UCSD-AML1 (cell line): ENCODE measurements at regions not wholly inside any gene's neighbourhood (a gene's known extent, or its start where the extent isn't known, plus 50 kb on each side); places are given as distances from the start of the nearest gene placed in this dataset.
"Not testable (repeated sequence)": the region's sequence is repeated elsewhere in the genome, so short reads cannot be mapped to it uniquely, and the experiment has no call there.

ENCODE experiments used
- DNase-seq: peaks from one replicate; lab custom pipeline; 2025; ENCODE audit not compliant: unreplicated experiment; lab: John Stamatoyannopoulos, UW

DNA sequence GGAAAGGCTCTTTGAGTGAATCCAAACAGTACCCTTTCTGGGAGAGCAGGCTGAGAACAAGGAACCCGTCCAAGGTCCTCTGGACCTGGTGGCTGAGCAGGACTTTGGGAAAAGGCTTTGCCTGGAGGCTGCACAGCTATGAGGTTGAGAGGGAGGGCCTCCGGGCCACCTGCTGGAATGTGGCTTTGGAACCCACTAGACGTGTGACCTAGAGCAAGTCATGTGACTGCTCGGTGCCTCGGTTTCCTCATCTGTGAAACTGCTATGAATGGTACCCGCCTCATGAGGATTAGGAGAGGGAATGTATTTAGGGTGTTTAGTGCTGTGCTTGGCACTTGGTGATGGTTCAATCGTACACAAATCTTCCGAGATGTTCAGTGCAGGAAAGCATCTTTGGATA lies 50.4 kb downstream of the HAPSTR1 start:
- no peak for DNase-seq

DNA sequence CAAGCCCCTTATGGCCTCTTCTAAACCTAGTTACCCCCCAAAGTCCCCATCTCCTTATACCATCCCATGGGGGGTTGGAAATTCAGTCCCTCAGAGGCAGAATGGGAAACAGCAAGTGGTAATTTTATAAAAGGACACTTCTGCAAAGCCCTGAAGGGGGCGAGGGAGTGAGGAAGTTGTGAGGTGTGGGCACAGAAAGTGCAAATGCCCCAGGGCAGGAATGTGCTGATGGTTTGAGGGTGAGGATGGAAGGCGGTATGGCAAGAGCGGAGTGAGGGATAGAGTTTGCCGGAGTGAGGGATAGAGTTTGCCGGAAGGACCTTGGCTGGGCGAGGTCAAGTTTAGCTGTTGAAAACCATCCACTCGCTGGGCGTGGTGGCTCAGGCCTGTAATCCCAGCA lies 52.7 kb downstream of the HAPSTR1 start:
- DNase-seq = no peak

- DNase-seq = no peak
Observed at GRCh38 chr16:9148374-9149015, 57.1 kb downstream of the HAPSTR1 start.

GRCh38 chr16:9151074-9151473 lies 59.6 kb downstream of the HAPSTR1 start:
- no peak for DNase-seq

GRCh38 chr16:9151597-9151996 lies 60.2 kb downstream of the HAPSTR1 start:
- no peak for DNase-seq

DNA sequence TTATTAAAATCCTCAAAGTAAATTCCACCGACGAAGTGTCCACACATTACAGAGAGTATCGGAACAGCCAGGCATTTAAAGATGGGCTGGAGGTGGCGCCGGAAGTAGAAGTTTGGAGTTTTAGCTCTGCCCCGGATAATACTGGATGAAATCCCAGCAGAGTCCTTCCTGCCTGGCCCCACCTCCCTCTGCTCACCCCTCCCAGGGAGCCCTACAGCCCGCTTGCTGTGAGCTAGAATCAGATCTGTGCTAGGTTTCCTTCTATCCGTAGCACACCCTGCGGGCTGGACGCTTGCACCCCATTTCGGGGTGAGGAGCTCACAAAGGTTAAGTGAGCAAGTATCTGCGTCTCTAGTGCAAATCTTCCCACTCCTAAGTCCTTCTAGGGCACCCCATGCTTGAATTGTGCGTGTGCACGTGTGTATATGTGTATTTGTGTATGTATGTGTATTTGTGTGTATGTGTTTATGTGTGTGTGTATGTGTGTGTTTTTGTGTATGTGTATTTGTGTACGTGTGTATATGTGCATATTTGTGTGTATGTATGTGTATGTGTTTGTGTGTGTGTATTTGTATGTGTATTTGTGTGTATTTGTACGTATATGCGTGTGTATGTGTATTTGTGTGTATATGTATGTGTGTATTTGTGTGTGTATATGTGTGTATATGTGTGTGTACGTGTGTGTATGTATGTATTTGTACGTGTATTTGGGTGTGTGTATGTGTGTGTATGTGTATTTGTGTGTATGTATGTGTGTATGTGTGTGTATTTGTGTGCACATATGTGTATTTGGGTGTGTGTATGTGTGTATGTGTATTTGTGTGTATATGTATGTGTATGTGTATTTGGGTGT lies 61.4 kb downstream of the HAPSTR1 start:
- no peak for DNase-seq

GRCh38 chr16:9153502-9153864 lies 62.0 kb downstream of the HAPSTR1 start:
- no peak for DNase-seq

DNA sequence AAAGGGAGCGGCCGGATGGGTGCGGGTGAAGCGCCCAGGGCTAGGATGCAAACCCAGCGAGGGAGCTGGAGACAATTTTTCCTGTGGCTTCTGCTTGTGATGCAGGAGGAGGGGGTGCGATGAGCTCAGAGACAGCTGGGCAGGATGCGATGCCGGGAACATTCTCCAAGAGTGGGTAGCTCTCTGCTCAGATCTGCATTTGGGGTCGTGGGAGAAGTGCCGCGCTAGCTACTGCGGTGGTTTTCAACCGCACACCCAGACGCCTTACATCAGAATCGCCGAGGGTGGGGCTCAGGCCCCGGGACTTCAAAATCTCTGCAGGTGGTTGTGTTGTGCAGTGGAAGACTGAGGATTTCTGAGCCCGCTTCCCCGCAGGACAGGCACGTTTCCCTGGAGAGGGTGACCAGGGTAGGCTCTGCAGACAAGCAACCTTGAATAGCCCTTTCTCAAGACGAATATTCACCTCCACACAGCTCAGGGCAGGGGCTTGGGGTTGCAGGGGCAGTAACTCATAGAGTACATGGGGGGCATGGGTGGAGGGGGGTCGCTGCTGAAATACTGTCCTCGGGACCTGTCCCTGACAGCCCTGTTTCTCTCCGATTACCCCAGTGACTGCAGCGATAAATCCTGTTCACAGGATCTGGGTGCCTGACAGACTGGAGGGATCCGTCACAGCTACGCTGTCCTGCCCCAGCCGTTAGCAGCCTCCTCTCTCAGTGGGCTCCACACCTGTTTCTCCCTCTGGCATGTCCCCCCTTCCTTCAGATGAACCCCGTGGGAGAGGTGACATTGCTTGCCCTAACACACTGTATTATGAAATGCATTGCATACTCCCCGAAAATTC lies 63.3 kb downstream of the HAPSTR1 start:
- no peak for DNase-seq

DNA sequence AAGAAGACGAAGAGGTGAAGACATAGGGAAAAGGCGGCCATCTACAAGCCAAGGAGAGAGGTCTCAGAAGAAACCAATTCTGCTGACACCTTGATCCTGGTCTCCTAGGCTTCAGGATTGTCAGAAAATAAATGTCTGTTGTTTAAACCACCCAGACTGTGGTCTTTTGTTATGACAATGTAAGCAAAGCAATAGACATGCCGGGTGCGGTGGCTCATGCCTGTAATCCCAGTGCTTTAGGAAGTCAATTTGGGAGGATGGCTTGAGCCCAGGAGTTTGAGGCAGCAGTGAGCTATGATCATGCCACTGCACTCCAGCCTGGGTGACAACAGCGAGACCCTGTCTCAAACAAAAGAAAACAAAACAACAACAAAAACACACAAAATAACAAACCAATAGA lies 64.4 kb downstream of the HAPSTR1 start:
- no peak for DNase-seq

DNA sequence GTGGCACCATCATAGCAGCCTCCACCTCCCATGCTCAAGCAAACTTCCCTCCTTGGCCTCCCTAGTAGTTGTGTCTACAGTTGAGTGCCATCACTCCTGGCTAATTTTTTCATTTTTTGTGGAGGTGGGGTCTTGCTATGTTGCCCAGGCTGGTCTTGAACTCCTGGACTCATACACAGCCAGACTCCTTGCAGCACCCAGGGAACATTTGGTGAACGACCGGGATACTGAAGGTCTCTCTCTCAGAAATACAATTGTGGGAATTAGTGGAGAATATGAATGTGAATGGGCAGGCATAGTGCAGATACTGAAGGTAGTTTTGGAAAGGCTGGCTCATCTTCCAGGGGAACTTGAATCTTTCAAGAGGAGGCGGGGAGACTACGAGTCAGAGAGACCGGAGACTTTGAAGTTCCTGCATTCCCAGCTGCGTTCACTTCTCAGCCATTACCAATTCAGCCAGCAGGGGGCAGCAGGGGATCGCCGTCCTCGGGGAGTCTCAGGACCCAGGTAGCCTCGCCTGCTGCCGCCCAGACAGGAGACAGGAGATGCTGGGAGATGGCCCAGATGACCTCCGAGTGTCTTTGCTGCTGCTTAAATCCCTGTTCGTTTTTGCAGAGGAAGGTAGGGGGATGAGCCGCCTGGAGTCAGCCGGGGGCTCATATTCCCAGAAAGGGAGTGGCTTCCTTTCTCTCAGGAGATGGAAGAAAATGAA lies 68.6 kb downstream of the HAPSTR1 start:
- DNase-seq = peak; percentile 27

DNA sequence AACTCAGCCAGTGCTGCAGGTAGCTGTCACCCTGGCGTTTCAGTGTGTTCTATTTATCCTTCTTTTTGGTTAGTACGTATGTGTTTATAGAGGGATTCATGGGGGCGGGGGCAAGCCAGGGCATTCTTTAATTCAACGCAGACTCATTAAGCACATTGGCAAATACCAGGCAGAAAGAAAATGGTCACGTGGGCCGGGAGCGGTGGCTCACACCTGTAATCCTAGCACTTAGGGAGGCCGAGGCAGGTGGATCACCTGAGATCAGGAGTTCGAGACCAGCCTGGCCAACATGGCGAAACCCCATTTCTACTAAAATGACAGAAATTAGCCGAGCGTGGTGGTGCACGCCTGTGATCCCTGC lies 69.1 kb downstream of the HAPSTR1 start:
- DNase-seq = no peak

DNA sequence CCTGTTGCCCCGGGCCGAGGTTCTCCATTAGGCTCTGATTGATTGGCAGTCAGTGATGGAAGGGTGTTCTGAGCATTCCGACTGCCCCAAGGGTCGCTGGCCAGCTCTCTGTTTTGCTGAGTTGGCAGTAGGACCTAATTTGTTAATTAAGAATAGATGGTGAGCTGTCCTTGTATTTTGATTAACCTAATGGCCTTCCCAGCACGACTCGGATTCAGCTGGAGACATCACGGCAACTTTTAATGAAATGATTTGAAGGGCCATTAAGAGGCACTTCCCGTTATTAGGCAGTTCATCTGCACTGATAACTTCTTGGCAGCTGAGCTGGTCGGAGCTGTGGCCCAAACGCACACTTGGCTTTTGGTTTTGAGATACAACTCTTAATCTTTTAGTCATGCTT lies 74.2 kb downstream of the HAPSTR1 start:
- DNase-seq = no peak

- DNase-seq = not testable (repeated sequence)
Observed at GRCh38 chr16:9166326-9166993, 75.0 kb downstream of the HAPSTR1 start.

DNA sequence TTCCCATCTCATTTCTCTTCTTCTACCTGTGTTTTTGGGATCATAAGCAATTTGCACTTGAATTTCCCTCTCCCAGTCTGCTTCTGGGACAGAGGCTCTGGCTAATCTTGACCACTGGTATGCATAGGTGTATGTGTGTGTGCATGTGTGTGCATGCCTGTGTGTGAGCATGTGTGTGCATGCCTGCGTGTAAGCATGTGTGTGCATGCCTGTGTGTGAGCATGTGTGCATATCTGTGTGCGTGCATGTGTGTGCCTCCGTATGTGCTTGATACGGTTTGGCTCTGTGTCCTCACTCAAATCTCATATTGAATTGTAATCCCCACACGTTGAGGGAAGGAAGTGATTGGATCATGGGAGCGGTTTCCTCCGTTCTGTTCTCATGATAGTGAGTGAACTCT lies 77.7 kb downstream of the HAPSTR1 start:
- no peak for DNase-seq

DNA sequence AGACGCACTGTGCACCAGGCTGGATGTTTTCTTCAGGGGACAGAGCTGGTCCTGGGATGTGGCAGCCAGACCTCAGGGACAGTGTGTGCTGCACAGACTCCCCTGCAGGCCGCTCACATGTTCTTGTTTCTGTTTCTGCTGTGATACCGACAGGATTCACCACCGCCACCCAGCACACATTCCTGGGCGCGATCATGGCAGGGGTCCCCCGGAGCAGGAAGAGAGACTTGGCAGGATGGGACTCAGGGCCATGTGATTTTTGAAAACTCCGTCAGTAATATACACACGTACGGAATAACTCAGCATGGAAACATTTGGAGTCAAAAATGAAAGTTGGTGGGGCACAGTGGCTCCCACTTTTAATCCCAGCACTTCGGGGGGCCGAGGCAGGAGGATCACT lies 79.0 kb downstream of the HAPSTR1 start:
- no peak for DNase-seq

GRCh38 chr16:9176547-9177418 lies 85.3 kb downstream of the HAPSTR1 start:
- no peak for DNase-seq

DNA sequence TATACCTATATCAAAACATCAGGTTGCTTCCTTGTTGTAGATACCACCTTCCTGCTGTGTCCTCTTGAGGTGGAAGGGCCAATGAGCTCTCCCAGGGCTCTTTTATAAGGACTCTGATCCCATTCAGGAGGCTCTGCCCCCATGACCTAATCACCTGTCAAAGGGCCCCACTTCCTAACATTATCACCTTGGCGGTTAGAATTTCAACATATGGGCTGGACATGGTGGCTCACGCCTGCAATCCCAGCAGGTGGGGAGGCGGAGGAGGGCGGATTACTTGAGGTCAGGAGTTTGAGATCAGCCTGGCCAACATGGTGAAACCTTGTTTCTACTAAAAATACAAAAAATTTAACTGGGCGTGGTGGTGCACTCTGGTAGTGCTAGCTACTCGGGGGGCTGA lies 86.4 kb downstream of the HAPSTR1 start:
- no peak for DNase-seq

DNA sequence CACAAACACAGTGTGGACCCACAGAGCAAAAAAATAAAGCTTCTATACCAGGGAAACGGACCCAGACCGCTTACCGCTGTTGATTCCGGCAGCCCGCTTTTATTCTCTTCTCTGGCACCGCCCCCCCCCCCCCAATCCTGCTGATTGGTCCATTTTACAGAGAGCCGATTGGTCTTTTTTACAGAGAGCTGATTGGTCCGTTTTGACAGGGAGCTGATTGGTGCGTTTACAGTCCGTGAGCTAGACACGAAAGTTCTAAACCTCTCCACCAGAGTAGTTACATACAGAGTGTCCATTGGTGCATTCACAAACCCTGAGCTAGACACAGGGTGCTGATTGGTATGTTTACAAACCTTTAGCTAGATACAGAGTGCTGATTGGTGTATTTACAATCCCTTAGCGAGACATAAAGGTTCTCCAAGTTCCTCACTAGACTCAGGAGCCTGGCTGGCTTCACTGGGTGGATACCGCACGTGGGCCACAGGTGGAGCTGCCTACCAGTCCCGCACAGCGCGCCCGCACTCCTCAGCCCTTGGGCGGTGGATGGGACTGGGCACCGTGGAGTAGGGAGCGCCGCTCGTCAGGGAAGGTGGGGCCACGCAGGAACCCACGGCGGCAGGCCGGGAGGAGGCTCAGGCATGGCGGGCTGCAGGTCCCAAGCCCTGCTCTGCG lies 92.4 kb downstream of the HAPSTR1 start:
- DNase-seq = no peak

- no peak for DNase-seq
Observed at GRCh38 chr16:9184354-9184690, 92.9 kb downstream of the HAPSTR1 start.
